C1 segment of cervical spinal cord (tissue), 14 donors: ENCODE measurements at regions not wholly inside any gene's neighbourhood (a gene's known extent, or its start where the extent isn't known, plus 50 kb on each side); places are given as distances from the start of the nearest gene placed in this dataset.

ENCODE experiments used
- DNase-seq, 14 donors: peaks; one replicate each; lab custom pipeline; 2025; lab: John Stamatoyannopoulos, UW

GRCh38 chr20:19926591-19926990 is 90.6 kb upstream of the NAA20 start:
- DNase-seq = no peak

- DNase-seq = no peak
Observed at GRCh38 chr20:19928328-19929011, 88.7 kb upstream of the NAA20 start.

- no peak for DNase-seq
Observed at GRCh38 chr20:19929012-19929360, 88.2 kb upstream of the NAA20 start.

GRCh38 chr20:19929481-19930145 is 87.5 kb upstream of the NAA20 start:
- DNase-seq = peak in 2 of 14 donors; percentile 18 to 33

GRCh38 chr20:19930426-19930825 is 86.7 kb upstream of the NAA20 start:
- DNase-seq = no peak

- peak in 1 of 14 donors; percentile 41 for DNase-seq
Observed at GRCh38 chr20:19932170-19932667, 84.9 kb upstream of the NAA20 start.

- DNase-seq = peak in 10 of 14 donors; percentile 26 to 66 (median 56)
Observed at GRCh38 chr20:19934792-19935491, 82.2 kb upstream of the NAA20 start.

- peak in 4 of 14 donors; percentile 22 to 43 (median 27) for DNase-seq
Observed at GRCh38 chr20:19935842-19936241, 81.3 kb upstream of the NAA20 start.

- DNase-seq = peak in 1 of 14 donors; percentile 18
Observed at GRCh38 chr20:19936466-19937200, 80.5 kb upstream of the NAA20 start.

- DNase-seq = peak in 3 of 14 donors; percentile 14 to 27 (median 18)
Observed at GRCh38 chr20:19937218-19937617, 79.9 kb upstream of the NAA20 start.

- no peak for DNase-seq
Observed at GRCh38 chr20:19937651-19938420, 79.3 kb upstream of the NAA20 start.

GRCh38 chr20:19938421-19939090 is 78.6 kb upstream of the NAA20 start:
- no peak for DNase-seq

GRCh38 chr20:19940988-19941460 is 76.1 kb upstream of the NAA20 start:
- DNase-seq = no peak

GRCh38 chr20:19942611-19943010 is 74.6 kb upstream of the NAA20 start:
- DNase-seq = no peak

GRCh38 chr20:19943061-19943521 is 74.1 kb upstream of the NAA20 start:
- DNase-seq = peak in 8 of 14 donors; percentile 26 to 80 (median 42)

GRCh38 chr20:19944772-19945459 is 72.2 kb upstream of the NAA20 start:
- DNase-seq = no peak

GRCh38 chr20:19945732-19946670 is 71.2 kb upstream of the NAA20 start:
- peak in 3 of 14 donors; percentile 28 to 43 (median 29) for DNase-seq

- DNase-seq = no peak
Observed at GRCh38 chr20:19947611-19948264, 69.4 kb upstream of the NAA20 start.
